H1 (cell line): ENCODE measurements at regions not wholly inside any gene's neighbourhood (a gene's known extent, or its start where the extent isn't known, plus 50 kb on each side); places are given as distances from the start of the nearest gene placed in this dataset.

Experiments used
- CHD2 ChIP-seq: IDR thresholded peaks from 2 replicates; pipeline ENCODE4 v1.6.1; 2012; ENCODE audit warnings: low read length, improper control_type of control experiment
- CHD7 ChIP-seq: fragments of 300-600 bp; sonication (generic); IDR thresholded peaks from 2 replicates; pipeline ENCODE4 v1.7.1; 2012; ENCODE audit warnings: low read length, moderate library complexity, mild to moderate bottlenecking, inconsistent platforms; ENCODE audit not compliant: insufficient replicate concordance
- CTBP2 ChIP-seq: IDR thresholded peaks from 2 replicates; pipeline ENCODE4 v1.7.0; 2011; ENCODE audit warnings: borderline replicate concordance, mild to moderate bottlenecking, moderate library complexity, mixed read lengths, low read length; ENCODE audit not compliant: insufficient read depth, insufficient read length
- E2F6 ChIP-seq: IDR thresholded peaks from 2 replicates; pipeline ENCODE4 v1.6.1; 2012; ENCODE audit warnings: inconsistent platforms
- EGR1 ChIP-seq: IDR thresholded peaks from 2 replicates; pipeline ENCODE4 v1.6.1; 2011; ENCODE audit warnings: low read depth, low read length, borderline replicate concordance
- GTF2F1 ChIP-seq: IDR thresholded peaks from 2 replicates; pipeline ENCODE4 v1.6.1; 2012; ENCODE audit warnings: low read depth, low read length, improper control_type of control experiment, borderline replicate concordance
- NRF1 ChIP-seq: IDR thresholded peaks from 2 replicates; pipeline ENCODE4 v1.6.1; 2011; ENCODE audit warnings: mild to moderate bottlenecking, low read depth, low read length, improper control_type of control experiment
- SIX5 ChIP-seq: IDR thresholded peaks from 2 replicates; pipeline ENCODE4 v1.6.1; 2011; ENCODE audit warnings: mild to moderate bottlenecking, low read depth, low read length
- TAF7 ChIP-seq: optimal IDR thresholded peaks from 2 replicates; pipeline ENCODE3; 2011; ENCODE audit warnings: low read depth, mild to moderate bottlenecking, inconsistent platforms, low read length, moderate library complexity, borderline replicate concordance

- TF ChIP-seq CHD7 (no peak), NRF1 (no peak), CTBP2 (no peak), CHD2 (no peak), SIX5 (no peak), TAF7 (no peak), GTF2F1 (no peak), E2F6 (no peak), EGR1 (no peak)
Measured at GRCh38 chr14:37972941-37973887, 234.5 kb upstream of the SSTR1 start (continued).
